Hepatocyte (in vitro differentiated cells): ENCODE measurements at regions not wholly inside any gene's neighbourhood (a gene's known extent, or its start where the extent isn't known, plus 50 kb on each side); places are given as distances from the start of the nearest gene placed in this dataset.

Source experiments
- DNase-seq: peaks from one replicate; pipeline ENCODE4 v3.0.0-alpha.2; 2016; ENCODE audit warnings: low spot score
- H2AFZ ChIP-seq: fragments of 200-600 bp; sonication (generic); 2 replicates; pipeline ENCODE4 v1.6.0; 2016; ENCODE audit warnings: antibody characterized with exemption, mild to moderate bottlenecking
- H3K27ac ChIP-seq: fragments of 200-600 bp; sonication (generic); 2 replicates; pipeline ENCODE4 v1.5.1; 2016; ENCODE audit warnings: mild to moderate bottlenecking
- H3K27me3 ChIP-seq: fragments of 200-600 bp; sonication (generic); 2 replicates; pipeline ENCODE4 v1.6.1; 2016
- H3K36me3 ChIP-seq: fragments of 200-600 bp; sonication (generic); replicated peaks from 2 replicates; pipeline ENCODE4 v1.5.1; 2016; ENCODE audit warnings: low read depth; ENCODE audit not compliant: insufficient read depth
- H3K4me1 ChIP-seq: fragments of 200-600 bp; sonication (generic); 2 replicates; pipeline ENCODE4 v1.5.1; 2016; ENCODE audit warnings: mild to moderate bottlenecking, moderate library complexity; ENCODE audit not compliant: insufficient read depth
- H3K4me2 ChIP-seq: fragments of 200-600 bp; sonication (generic); 2 replicates; pipeline ENCODE4 v1.6.0; 2016
- H3K4me3 ChIP-seq: fragments of 200-600 bp; sonication (generic); 2 replicates; pipeline ENCODE4 v1.5.1; 2016; ENCODE audit warnings: mild to moderate bottlenecking
- H3K79me2 ChIP-seq: fragments of 200-600 bp; sonication (generic); 2 replicates; pipeline ENCODE4 v1.6.0; 2017; ENCODE audit warnings: mild to moderate bottlenecking
- H3K9me2 ChIP-seq: fragments of 200-600 bp; sonication (generic); replicated peaks from 2 replicates; pipeline ENCODE4 v1.6.0; 2017; ENCODE audit warnings: mild to moderate bottlenecking; ENCODE audit not compliant: insufficient read depth
- H3K9me3 ChIP-seq: fragments of 200-600 bp; sonication (generic); 2 replicates; pipeline ENCODE4 v1.5.1; 2016; ENCODE audit warnings: low read depth, mild to moderate bottlenecking
- H4K20me1 ChIP-seq: fragments of 200-600 bp; sonication (generic); 2 replicates; pipeline ENCODE4 v1.6.0; 2016; ENCODE audit warnings: mild to moderate bottlenecking; ENCODE audit not compliant: insufficient read depth, poor library complexity, severe bottlenecking
- CTCF ChIP-seq: fragments of 200-600 bp; sonication (generic); IDR thresholded peaks from 2 replicates; pipeline ENCODE4 v1.5.1; 2016; ENCODE audit warnings: antibody characterized with exemption, mild to moderate bottlenecking; ENCODE audit not compliant: poor library complexity
- EZH2 ChIP-seq: fragments of 200-600 bp; sonication (generic); IDR thresholded peaks from 2 replicates; pipeline ENCODE4 v1.6.1; 2016; ENCODE audit warnings: antibody characterized with exemption, mild to moderate bottlenecking, borderline replicate concordance
- EZH2phosphoT487 ChIP-seq: fragments of 200-600 bp; sonication (generic); IDR thresholded peaks from one replicate; pipeline ENCODE4 v1.6.1; 2018; ENCODE audit warnings: antibody characterized with exemption, mild to moderate bottlenecking, low read depth, moderate library complexity; ENCODE audit not compliant: unreplicated experiment, severe bottlenecking
- WGBS: methylation state at CpG from one replicate; pipeline ENCODE4 v1.1.6; 2016; ENCODE audit warnings: low lambda C conversion rate; ENCODE audit errors: missing lambda C conversion rate; 5-methylcytosine and 5-hydroxymethylcytosine counted together

DNA sequence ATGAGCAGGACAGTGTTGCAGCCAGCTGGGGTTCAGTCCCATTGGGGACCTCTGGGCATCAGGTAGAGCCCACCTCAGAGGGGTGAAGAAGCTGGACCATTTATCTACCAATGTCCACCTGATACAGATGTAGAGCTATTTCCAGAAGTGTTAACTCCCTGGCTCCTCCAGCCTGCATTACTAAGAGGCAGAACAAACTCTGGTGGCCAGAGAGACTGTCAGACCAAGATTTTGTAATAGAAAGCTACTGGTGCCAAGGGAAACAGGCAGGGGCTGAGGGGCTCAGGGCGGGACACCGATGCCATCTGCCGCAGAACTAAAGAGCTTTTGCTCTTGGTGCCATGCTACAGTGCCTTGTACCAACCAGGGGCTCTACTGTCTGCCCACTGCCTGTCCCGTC, 268.2 kb upstream of the HABP2 start:
- Histone ChIP-seq H3K4me2 (no peak overlapping the region), H3K27ac (no peak overlapping the region), H3K4me1 (no peaks in the 10 kb centered on the region), H3K36me3 (no peaks in the 10 kb centered on the region), H3K27me3 (no peaks in the 10 kb centered on the region), H4K20me1 (no peaks in the 10 kb centered on the region), H3K4me3 (no peak overlapping the region), H3K9me3 (no peaks in the 10 kb centered on the region), H2AFZ (no peak overlapping the region), H3K9me2 (peaks cover 3% of the 10 kb centered on the region), H3K79me2 (no peaks in the 10 kb centered on the region)
- no peak for DNase-seq
- TF ChIP-seq CTCF: no peak
- no peak for TF ChIP-seq EZH2
- TF ChIP-seq EZH2phosphoT487: no peak
- WGBS: 94% methylated on average over 4 of the region's 4 CpGs

DNA sequence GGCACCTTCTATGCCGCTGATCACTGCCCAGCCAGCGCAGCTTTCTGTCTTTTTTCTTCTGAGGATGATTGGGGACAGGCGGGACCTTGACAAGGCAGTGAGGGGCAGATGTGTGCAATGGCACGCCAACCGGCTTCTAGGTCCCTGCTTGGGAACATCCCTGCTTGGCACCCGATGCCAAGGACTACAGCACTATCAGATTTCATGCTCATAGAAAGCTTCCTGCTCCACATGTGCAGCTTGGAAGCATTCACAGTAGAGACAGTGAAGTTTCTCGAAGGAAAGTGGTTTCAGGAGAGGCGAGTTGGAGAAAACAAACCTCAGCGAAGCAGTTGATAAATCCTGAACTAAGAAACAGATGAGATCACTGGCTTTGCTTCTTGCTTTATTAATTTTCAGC, 267.5 kb upstream of the HABP2 start:
- H3K27ac ChIP-seq: no peak overlapping the region
- no peaks in the 10 kb centered on the region for H3K27me3 ChIP-seq
- DNase-seq: no peak
- no peaks in the 10 kb centered on the region for H3K4me1 ChIP-seq
- no peaks in the 10 kb centered on the region for H4K20me1 ChIP-seq
- no peak overlapping the region for H3K4me3 ChIP-seq
- H3K4me2 ChIP-seq: no peak overlapping the region
- no peaks in the 10 kb centered on the region for H3K9me3 ChIP-seq
- H3K79me2 ChIP-seq: no peaks in the 10 kb centered on the region
- no peak for TF ChIP-seq EZH2
- no peak for TF ChIP-seq CTCF
- TF ChIP-seq EZH2phosphoT487: no peak
- H2AFZ ChIP-seq: no peak overlapping the region
- no peaks in the 10 kb centered on the region for H3K36me3 ChIP-seq
- H3K9me2 ChIP-seq: peaks cover 3% of the 10 kb centered on the region
- 86% methylated on average over 9 of the region's 9 CpGs for WGBS

DNA sequence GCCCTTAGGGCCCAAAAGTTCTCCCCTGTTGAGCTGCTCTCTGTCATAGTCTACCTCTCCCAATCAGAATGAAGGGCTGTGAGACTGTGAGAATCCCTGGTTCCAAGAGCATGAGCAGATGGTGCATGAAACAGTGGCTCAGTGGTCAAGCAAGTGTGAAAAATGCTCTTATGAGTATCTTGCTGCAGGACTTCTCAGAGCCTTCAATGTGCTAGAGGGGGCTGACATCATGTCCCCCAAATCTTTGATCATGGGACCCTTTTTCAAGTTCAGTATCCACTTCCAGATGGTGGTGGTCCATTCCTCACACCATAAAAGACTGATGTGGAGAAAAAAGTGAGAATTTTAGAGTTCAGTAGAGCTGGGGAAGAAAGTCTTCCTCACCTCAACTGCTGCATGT, 265.3 kb upstream of the HABP2 start:
- H3K4me3 ChIP-seq: no peak overlapping the region
- no peaks in the 10 kb centered on the region for H3K9me3 ChIP-seq
- no peak for TF ChIP-seq CTCF
- TF ChIP-seq EZH2: no peak
- TF ChIP-seq EZH2phosphoT487: no peak
- no peaks in the 10 kb centered on the region for H3K36me3 ChIP-seq
- H3K9me2 ChIP-seq: peaks cover 3% of the 10 kb centered on the region
- H3K4me1 ChIP-seq: no peaks in the 10 kb centered on the region
- H4K20me1 ChIP-seq: no peaks in the 10 kb centered on the region
- H3K79me2 ChIP-seq: no peaks in the 10 kb centered on the region
- H3K27me3 ChIP-seq: no peaks in the 10 kb centered on the region
- DNase-seq: no peak
- H2AFZ ChIP-seq: no peak overlapping the region
- H3K4me2 ChIP-seq: no peak overlapping the region
- no peak overlapping the region for H3K27ac ChIP-seq

DNA sequence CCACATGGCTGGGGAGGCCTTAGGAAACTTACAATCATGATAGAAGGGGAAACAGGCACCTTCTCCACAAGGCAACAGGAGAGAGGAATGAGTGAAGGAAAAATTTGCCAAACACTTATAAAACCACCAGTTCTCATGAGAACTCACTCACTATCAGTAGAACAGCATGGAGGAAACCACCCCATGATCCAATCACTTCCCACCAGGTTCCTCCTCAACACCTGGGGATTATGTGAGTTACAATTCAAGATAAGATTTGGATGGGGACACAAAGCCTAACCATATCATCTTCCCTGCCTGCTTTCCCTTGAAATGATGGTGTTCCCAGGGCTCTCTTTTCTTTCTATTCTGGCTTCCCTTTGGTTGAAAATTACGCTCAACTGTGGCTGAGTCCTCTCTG, 262.7 kb upstream of the HABP2 start:
- peaks cover 3% of the 10 kb centered on the region for H3K9me2 ChIP-seq
- no peak overlapping the region for H3K27ac ChIP-seq
- H3K4me3 ChIP-seq: no peak overlapping the region
- DNase-seq: no peak
- no peaks in the 10 kb centered on the region for H3K27me3 ChIP-seq
- H2AFZ ChIP-seq: no peak overlapping the region
- no peaks in the 10 kb centered on the region for H3K4me1 ChIP-seq
- WGBS: 93% methylated on average over 1 of the region's 1 CpG
- TF ChIP-seq EZH2phosphoT487 (no peak), EZH2 (no peak), CTCF (no peak)
- no peaks in the 10 kb centered on the region for H4K20me1 ChIP-seq
- H3K36me3 ChIP-seq: no peaks in the 10 kb centered on the region
- no peaks in the 10 kb centered on the region for H3K79me2 ChIP-seq
- H3K4me2 ChIP-seq: no peak overlapping the region
- no peaks in the 10 kb centered on the region for H3K9me3 ChIP-seq
